Endothelial cell of umbilical vein (primary cell): ENCODE measurements at regions not wholly inside any gene's neighbourhood (a gene's known extent, or its start where the extent isn't known, plus 50 kb on each side); places are given as distances from the start of the nearest gene placed in this dataset.

Source experiments
- BruUV-seq: library from RNA; stranded (reverse); fragments of 400-500 nt; replicated peaks from 2 replicates; lab custom pipeline; 2021; lab: Mats Ljungman, UMichigan
- CTCF ChIA-PET: fragments of 300-600, 350-600 bp; sonication (Branson Sonifier 250); formaldehyde crosslinking; loops from one replicate; lab custom pipeline; 2021; ENCODE audit warnings: antibody characterized with exemption, inconsistent platforms; lab: Charles Lee
- POLR2A ChIA-PET: fragments of 300-600, 350-600 bp; sonication (Branson Sonifier 250); formaldehyde crosslinking; loops from one replicate; lab custom pipeline; 2021; ENCODE audit warnings: antibody characterized with exemption, inconsistent platforms; lab: Charles Lee
- DNase-seq: peaks from one replicate; pipeline ENCODE4 v3.0.0-alpha.2; 2011; ENCODE audit warnings: low read depth, low spot score
- FAIRE-seq: peaks from 2 replicates; lab custom pipeline; 2011; peaks lifted over from hg19 to GRCh38; lab: Jason Lieb, UNC
- H2AFZ ChIP-seq: 2 replicates; pipeline ENCODE4 v1.6.0; 2012; ENCODE audit warnings: low read depth, low read length, control low read depth, inconsistent platforms
- H3K27ac ChIP-seq: 2 replicates; pipeline ENCODE4 v1.5.1; 2011; ENCODE audit warnings: low read depth, mild to moderate bottlenecking, control low read depth, low read length, moderate library complexity; ENCODE audit not compliant: insufficient read depth
- H3K27me3 ChIP-seq, 2 experiments: 2 replicates each; pipeline versions ENCODE4 v1.6.0 to v1.6.1; 2011; ENCODE audit warnings: low read length in 2 of 2, mixed read lengths in 1 of 2; ENCODE audit not compliant: control insufficient read depth in 2 of 2, insufficient read depth in 2 of 2
- H3K36me3 ChIP-seq, 2 experiments: 2 replicates in 1 of 2; 3 replicates in 1 of 2; pipeline ENCODE4 v1.5.1; 2011; ENCODE audit warnings: low read length in 2 of 2, mild to moderate bottlenecking in 1 of 2, moderate library complexity in 1 of 2; ENCODE audit not compliant: control insufficient read depth in 2 of 2, insufficient read depth in 2 of 2; ENCODE audit errors: extremely low read depth in 1 of 2
- H3K4me1 ChIP-seq: 3 replicates; pipeline ENCODE4 v1.5.1; 2011; ENCODE audit warnings: mild to moderate bottlenecking, low read length; ENCODE audit not compliant: control insufficient read depth, insufficient read depth; ENCODE audit errors: extremely low read depth
- H3K4me2 ChIP-seq: 2 replicates; pipeline ENCODE4 v1.6.1; 2011; ENCODE audit warnings: low read length, control low read depth, mixed read lengths; ENCODE audit not compliant: insufficient read depth
- H3K4me3 ChIP-seq, 3 experiments: fragments of 200-600 bp in 1 of 3; sonication (generic), shearing (Covaris generic) in 1 of 3; replicated peaks in 1 of 3; 2 replicates each; pipeline ENCODE4 v1.5.1; 2011 to 2016; ENCODE audit warnings: control low read depth in 3 of 3, low read length in 3 of 3, mild to moderate bottlenecking in 2 of 3, inconsistent platforms in 1 of 3, low read depth in 1 of 3, moderate library complexity in 1 of 3; ENCODE audit not compliant: insufficient read depth in 1 of 3
- H3K79me2 ChIP-seq: 2 replicates; pipeline ENCODE4 v1.6.0; 2012; ENCODE audit warnings: low read length, inconsistent platforms; ENCODE audit not compliant: control insufficient read depth, insufficient read depth
- H3K9ac ChIP-seq: replicated peaks from 2 replicates; pipeline ENCODE3; 2011; ENCODE audit warnings: low read length, control low read depth; ENCODE audit not compliant: insufficient read depth; ENCODE audit errors: extremely low read depth
- H3K9me1 ChIP-seq: replicated peaks from 3 replicates; pipeline ENCODE4 v1.6.0; 2011; ENCODE audit warnings: mild to moderate bottlenecking, low read length; ENCODE audit not compliant: control insufficient read depth, insufficient read depth; ENCODE audit errors: extremely low read depth
- H3K9me3 ChIP-seq: replicated peaks from 2 replicates; pipeline ENCODE4 v1.5.1; 2012; ENCODE audit warnings: low read length, inconsistent platforms; ENCODE audit not compliant: control insufficient read depth, insufficient read depth
- H4K20me1 ChIP-seq: replicated peaks from 2 replicates; pipeline ENCODE3; 2011; ENCODE audit warnings: mild to moderate bottlenecking, low read length; ENCODE audit not compliant: control insufficient read depth, insufficient read depth; ENCODE audit errors: extremely low read depth
- EZH2 ChIP-seq: IDR thresholded peaks from 2 replicates; pipeline ENCODE4 v1.6.1; 2012; ENCODE audit warnings: borderline replicate concordance, low read depth, mild to moderate bottlenecking, moderate library complexity, low read length, inconsistent platforms; ENCODE audit not compliant: severe bottlenecking
- FOS ChIP-seq: IDR thresholded peaks from 2 replicates; pipeline ENCODE4 v1.6.1; 2011; ENCODE audit warnings: mild to moderate bottlenecking, low read length, moderate library complexity, borderline replicate concordance; ENCODE audit not compliant: insufficient read depth
- GATA2 ChIP-seq: IDR thresholded peaks from 2 replicates; pipeline ENCODE4 v1.7.0; 2011; ENCODE audit warnings: low read depth, mild to moderate bottlenecking, moderate library complexity, mixed read lengths, low read length; ENCODE audit not compliant: insufficient read length, insufficient read depth
- JUN ChIP-seq: IDR thresholded peaks from 2 replicates; pipeline ENCODE4 v1.6.1; 2011; ENCODE audit warnings: borderline replicate concordance, low read depth; ENCODE audit not compliant: insufficient read length, insufficient read depth
- MYC ChIP-seq: IDR thresholded peaks from one replicate; pipeline ENCODE4 v1.6.1; 2011; ENCODE audit warnings: mild to moderate bottlenecking, low read depth, low read length
- POLR2A ChIP-seq: IDR thresholded peaks from 2 replicates; pipeline ENCODE4 v1.6.1; 2012; ENCODE audit warnings: low read depth, mild to moderate bottlenecking, control low read depth, low read length
- POLR2AphosphoS5 ChIP-seq: IDR thresholded peaks from 2 replicates; pipeline ENCODE4 v1.6.1; 2012; ENCODE audit warnings: low read depth, mild to moderate bottlenecking, control low read depth, low read length, moderate library complexity; ENCODE audit not compliant: insufficient read depth
- dilution Hi-C: fragments of 300-500 bp; cut with MboI; formaldehyde crosslinking; loops from one replicate; pipeline ENCODE4 v1.15.0; 2019; ENCODE audit warnings: low sequenced_read_pairs; ENCODE audit not compliant: extremely low pct_ligation_motif_present
- intact Hi-C: fragments of 100-400 bp; cut with micrococcal nuclease; formaldehyde crosslinking; loops from one replicate; pipeline ENCODE4 v1.10.0; 2022
- TF ChIP-seq, protein P1 (sequence below): IDR thresholded peaks from 2 replicates; pipeline ENCODE4 v1.6.1; 2011; ENCODE audit not compliant: insufficient read depth, insufficient read length
- TF ChIP-seq, protein P2 (sequence below), 2 donors: IDR thresholded peaks; 1 replicate in 1 of 2; 2 replicates in 1 of 2; pipeline ENCODE4 v1.5.1; 2011; ENCODE audit warnings: low read length in 2 of 2, mild to moderate bottlenecking in 2 of 2, moderate library complexity in 2 of 2, control low read depth in 1 of 2, inconsistent platforms in 1 of 2, low read depth in 1 of 2; ENCODE audit not compliant: insufficient read depth in 1 of 2; ENCODE audit errors: extremely low read depth in 1 of 2

DNA sequence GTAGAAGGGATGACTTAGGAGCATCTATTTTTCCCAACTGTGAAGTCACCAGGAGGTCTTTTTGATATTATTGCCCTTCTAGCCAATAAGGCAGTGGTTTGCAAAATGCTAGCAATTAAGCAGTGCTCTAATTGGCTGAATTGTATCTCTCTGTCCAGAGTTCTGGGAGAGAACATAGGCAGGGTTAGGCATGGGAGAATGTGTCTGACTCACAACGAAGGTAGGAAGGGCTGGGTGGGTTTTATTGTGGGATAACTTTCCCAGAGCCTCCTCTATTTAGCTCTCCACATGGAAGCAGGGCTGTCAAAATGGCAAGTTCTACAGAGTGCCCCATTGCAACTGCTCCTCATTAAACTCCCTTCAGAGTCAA, 415.9 kb upstream of the CADM1 start:
- Histone ChIP-seq H3K9ac (no peak overlapping the region), H4K20me1 (no peaks in the 10 kb centered on the region), H3K4me1 (no peaks in the 10 kb centered on the region), H3K4me3 (no peak overlapping the region), H3K9me1 (no peaks in the 10 kb centered on the region), H3K4me2 (no peak overlapping the region), H3K27me3 (no peaks in the 10 kb centered on the region), H3K9me3 (peaks cover 5% of the 10 kb centered on the region), H3K79me2 (no peaks in the 10 kb centered on the region), H3K27ac (no peak overlapping the region), H2AFZ (no peak overlapping the region), H3K36me3 (no peaks in the 10 kb centered on the region)
- intact Hi-C loops (no loop called here), dilution Hi-C loops (no loop called here)
- BruUV-seq = no TSS peak
- ChIA-PET POLR2A (no interaction called here), CTCF (no interaction called here)
- no peak for FAIRE-seq
- DNase-seq = no peak
- TF ChIP-seq POLR2A (no peak), EZH2 (no peak), MYC (no peak), JUN (no peak), FOS (no peak), GATA2 (no peak), POLR2AphosphoS5 (no peak)
- TF ChIP-seq, protein P1, sequence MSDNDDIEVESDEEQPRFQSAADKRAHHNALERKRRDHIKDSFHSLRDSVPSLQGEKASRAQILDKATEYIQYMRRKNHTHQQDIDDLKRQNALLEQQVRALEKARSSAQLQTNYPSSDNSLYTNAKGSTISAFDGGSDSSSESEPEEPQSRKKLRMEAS = no peak
- TF ChIP-seq, protein P2, sequence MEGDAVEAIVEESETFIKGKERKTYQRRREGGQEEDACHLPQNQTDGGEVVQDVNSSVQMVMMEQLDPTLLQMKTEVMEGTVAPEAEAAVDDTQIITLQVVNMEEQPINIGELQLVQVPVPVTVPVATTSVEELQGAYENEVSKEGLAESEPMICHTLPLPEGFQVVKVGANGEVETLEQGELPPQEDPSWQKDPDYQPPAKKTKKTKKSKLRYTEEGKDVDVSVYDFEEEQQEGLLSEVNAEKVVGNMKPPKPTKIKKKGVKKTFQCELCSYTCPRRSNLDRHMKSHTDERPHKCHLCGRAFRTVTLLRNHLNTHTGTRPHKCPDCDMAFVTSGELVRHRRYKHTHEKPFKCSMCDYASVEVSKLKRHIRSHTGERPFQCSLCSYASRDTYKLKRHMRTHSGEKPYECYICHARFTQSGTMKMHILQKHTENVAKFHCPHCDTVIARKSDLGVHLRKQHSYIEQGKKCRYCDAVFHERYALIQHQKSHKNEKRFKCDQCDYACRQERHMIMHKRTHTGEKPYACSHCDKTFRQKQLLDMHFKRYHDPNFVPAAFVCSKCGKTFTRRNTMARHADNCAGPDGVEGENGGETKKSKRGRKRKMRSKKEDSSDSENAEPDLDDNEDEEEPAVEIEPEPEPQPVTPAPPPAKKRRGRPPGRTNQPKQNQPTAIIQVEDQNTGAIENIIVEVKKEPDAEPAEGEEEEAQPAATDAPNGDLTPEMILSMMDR (IDR thresholded peaks at IDR 0.05; ENCODE audit: extremely low read depth in 1 of 2, insufficient read depth in 1 of 2, low read depth in 1 of 2, low read length in 2 of 2) = no peak
